ENCODE measurements at regions not wholly inside any gene's neighbourhood (a gene's known extent, or its start where the extent isn't known, plus 50 kb on each side); places are given as distances from the start of the nearest gene placed in this dataset.

GRCh38 chr7:155878674-155879073, 66.4 kb upstream of the SHH start:
- H3K36me3 ChIP-seq (ENCODE audit: control insufficient read depth, insufficient read depth, low read length): no peaks in the 10 kb centered on the region
- TF ChIP-seq CTCF (conservative IDR thresholded peaks at IDR 0.05 in 1 of 2, IDR thresholded peaks at IDR 0.05 in 1 of 2; ENCODE audit: low read depth in 1 of 2, low read length in 2 of 2): no peak
- TF ChIP-seq EZH2 (IDR thresholded peaks at IDR 0.05; ENCODE audit: low read length, missing control alignments): no peak
- H3K4me1 ChIP-seq (ENCODE audit: control insufficient read depth, extremely low read depth, insufficient read depth, low read length): peaks cover 4% of the 10 kb centered on the region
- H3K9ac ChIP-seq (ENCODE audit: insufficient read depth, low read length): no peak overlapping the region
- H3K9me3 ChIP-seq (ENCODE audit: control insufficient read depth, insufficient read depth, low read depth, low read length): no peaks in the 10 kb centered on the region
- H3K27ac ChIP-seq (ENCODE audit: insufficient read depth, low read length): no peak overlapping the region
- no peak overlapping the region for H3K4me2 ChIP-seq (ENCODE audit: extremely low read depth, insufficient read depth, low read length)
- no peaks in the 10 kb centered on the region for H3K27me3 ChIP-seq (ENCODE audit: control insufficient read depth, insufficient read depth, low read length)
- no peak overlapping the region for H2AFZ ChIP-seq (ENCODE audit: low read length)
- no peaks in the 10 kb centered on the region for H4K20me1 ChIP-seq (ENCODE audit: control insufficient read depth, extremely low read depth, insufficient read depth, low read length)
- no peak for DNase-seq (ENCODE audit: low read depth in 2 of 2)
- H3K4me3 ChIP-seq (replicated peaks in 1 of 4; ENCODE audit: control extremely low read depth in 1 of 4, insufficient read depth in 1 of 4, low read depth in 3 of 4, low read length in 4 of 4): no peak overlapping the region
- no peaks in the 10 kb centered on the region for H3K79me2 ChIP-seq (ENCODE audit: control insufficient read depth, insufficient read depth, low read length)

DNA sequence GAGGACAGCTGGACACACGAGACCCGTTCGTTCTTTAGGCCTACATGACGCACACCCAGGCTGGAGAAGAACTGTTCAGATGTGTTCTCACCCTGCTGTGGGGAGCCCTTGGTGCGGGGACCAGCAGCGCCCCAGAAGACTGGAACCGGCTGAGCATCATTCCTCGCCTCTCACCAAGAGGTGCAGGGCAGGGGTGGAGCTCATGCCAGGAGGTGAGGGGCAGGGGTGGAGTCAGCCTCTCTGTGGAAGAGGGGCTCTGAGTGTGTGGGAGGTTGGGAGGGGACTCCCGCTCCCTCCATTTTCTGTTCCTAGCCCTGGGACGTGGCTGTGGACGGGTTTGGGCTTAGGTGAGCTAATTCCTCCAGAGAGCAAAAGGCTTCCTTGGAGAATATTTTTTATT, 66.0 kb upstream of the SHH start:
- Histone ChIP-seq H3K79me2 (ENCODE audit: control insufficient read depth, insufficient read depth, low read length) (no peaks in the 10 kb centered on the region), H3K4me1 (ENCODE audit: control insufficient read depth, extremely low read depth, insufficient read depth, low read length) (peaks cover 3% of the 10 kb centered on the region), H3K4me2 (ENCODE audit: extremely low read depth, insufficient read depth, low read length) (no peak overlapping the region), H3K36me3 (ENCODE audit: control insufficient read depth, insufficient read depth, low read length) (no peaks in the 10 kb centered on the region), H3K27me3 (ENCODE audit: control insufficient read depth, insufficient read depth, low read length) (no peaks in the 10 kb centered on the region), H3K9me3 (ENCODE audit: control insufficient read depth, insufficient read depth, low read depth, low read length) (no peaks in the 10 kb centered on the region), H3K9ac (ENCODE audit: insufficient read depth, low read length) (no peak overlapping the region), H3K27ac (ENCODE audit: insufficient read depth, low read length) (no peak overlapping the region), H4K20me1 (ENCODE audit: control insufficient read depth, extremely low read depth, insufficient read depth, low read length) (no peaks in the 10 kb centered on the region), H3K4me3 (replicated peaks in 1 of 4; ENCODE audit: control extremely low read depth in 1 of 4, insufficient read depth in 1 of 4, low read depth in 3 of 4, low read length in 4 of 4) (no peak overlapping the region), H2AFZ (ENCODE audit: low read length) (no peak overlapping the region)
- TF ChIP-seq CTCF (conservative IDR thresholded peaks at IDR 0.05 in 1 of 2, IDR thresholded peaks at IDR 0.05 in 1 of 2; ENCODE audit: low read depth in 1 of 2, low read length in 2 of 2): no peak
- TF ChIP-seq EZH2 (IDR thresholded peaks at IDR 0.05; ENCODE audit: low read length, missing control alignments): no peak
- DNase-seq (ENCODE audit: low read depth in 2 of 2): no peak

- TF ChIP-seq CTCF (conservative IDR thresholded peaks at IDR 0.05 in 1 of 2, IDR thresholded peaks at IDR 0.05 in 1 of 2; ENCODE audit: low read depth in 1 of 2, low read length in 2 of 2) (no peak), EZH2 (IDR thresholded peaks at IDR 0.05; ENCODE audit: low read length, missing control alignments) (no peak)
- Histone ChIP-seq H3K9me3 (ENCODE audit: control insufficient read depth, insufficient read depth, low read depth, low read length) (no peaks in the 10 kb centered on the region), H3K36me3 (ENCODE audit: control insufficient read depth, insufficient read depth, low read length) (no peaks in the 10 kb centered on the region), H3K4me1 (ENCODE audit: control insufficient read depth, extremely low read depth, insufficient read depth, low read length) (no peaks in the 10 kb centered on the region), H2AFZ (ENCODE audit: low read length) (no peak overlapping the region), H3K27me3 (ENCODE audit: control insufficient read depth, insufficient read depth, low read length) (no peaks in the 10 kb centered on the region), H3K4me3 (replicated peaks in 1 of 4; ENCODE audit: control extremely low read depth in 1 of 4, insufficient read depth in 1 of 4, low read depth in 3 of 4, low read length in 4 of 4) (no peak overlapping the region), H3K4me2 (ENCODE audit: extremely low read depth, insufficient read depth, low read length) (no peak overlapping the region), H3K27ac (ENCODE audit: insufficient read depth, low read length) (no peak overlapping the region), H3K79me2 (ENCODE audit: control insufficient read depth, insufficient read depth, low read length) (no peaks in the 10 kb centered on the region), H3K9ac (ENCODE audit: insufficient read depth, low read length) (no peak overlapping the region), H4K20me1 (ENCODE audit: control insufficient read depth, extremely low read depth, insufficient read depth, low read length) (no peaks in the 10 kb centered on the region)
- no peak for DNase-seq (ENCODE audit: low read depth in 2 of 2)
Observed at GRCh38 chr7:155877167-155877566, 64.9 kb upstream of the SHH start.
